Uterus (tissue), 2 donors: ENCODE measurements at regions not wholly inside any gene's neighbourhood (a gene's known extent, or its start where the extent isn't known, plus 50 kb on each side); places are given as distances from the start of the nearest gene placed in this dataset.

ENCODE experiments used
- CTCF ChIP-seq, 4 experiments: fragments of 200-600 bp in 2 of 4; fragments of 450-650 bp in 2 of 4; sonication (generic) in 2 of 4; IDR thresholded peaks; one replicate each; pipeline ENCODE4 v1.5.1; 2016 to 2019; ENCODE audit warnings: antibody characterized with exemption in 4 of 4, mild to moderate bottlenecking in 2 of 4, moderate library complexity in 1 of 4
- POLR2A ChIP-seq, 2 donors: fragments of 450-650 bp; IDR thresholded peaks; one replicate each; pipeline ENCODE4 v1.6.1; 2016; ENCODE audit warnings: antibody characterized with exemption in 2 of 2, mild to moderate bottlenecking in 1 of 2, moderate library complexity in 1 of 2

GRCh38 chr22:22086501-22087158, 104.0 kb upstream of the TOP3B start:
- no peak for TF ChIP-seq POLR2A (IDR thresholded peaks at IDR 0.05)
- TF ChIP-seq CTCF (IDR thresholded peaks at IDR 0.05), result no peak
